ENCODE measurements at regions not wholly inside any gene's neighbourhood (a gene's known extent, or its start where the extent isn't known, plus 50 kb on each side); places are given as distances from the start of the nearest gene placed in this dataset.

GRCh38 chr2:163236553-163236952, 398.0 kb upstream of the KCNH7 start:
- TF ChIP-seq GATA3 (IDR thresholded peaks at IDR 0.05; ENCODE audit: low read depth, low read length) (no peak), GATA2 (IDR thresholded peaks at IDR 0.05; ENCODE audit: low read depth, low read length) (no peak)

All from SH-SY5Y (cell line).